Ishikawa (cell line): ENCODE measurements at regions not wholly inside any gene's neighbourhood (a gene's known extent, or its start where the extent isn't known, plus 50 kb on each side); places are given as distances from the start of the nearest gene placed in this dataset.

Experiments used
- CEBPB ChIP-seq: IDR thresholded peaks from 2 replicates; pipeline ENCODE4 v1.6.1; 2012
- CREB1 ChIP-seq: IDR thresholded peaks from 2 replicates; pipeline ENCODE4 v1.6.1; 2012; ENCODE audit warnings: low read depth
- EGR1 ChIP-seq: IDR thresholded peaks from 2 replicates; pipeline ENCODE4 v1.6.1; 2012
- EP300 ChIP-seq: IDR thresholded peaks from 2 replicates; pipeline ENCODE4 v1.6.1; 2012; ENCODE audit warnings: borderline replicate concordance
- FOXM1 ChIP-seq: IDR thresholded peaks from 2 replicates; pipeline ENCODE4 v1.6.1; 2012; ENCODE audit warnings: low read depth, borderline replicate concordance
- MAX ChIP-seq: IDR thresholded peaks from 2 replicates; pipeline ENCODE4 v1.6.1; 2012
- NFIC ChIP-seq: IDR thresholded peaks from 2 replicates; pipeline ENCODE4 v1.6.1; 2012
- RAD21 ChIP-seq: IDR thresholded peaks from 2 replicates; pipeline ENCODE4 v1.6.1; 2012; ENCODE audit warnings: low read depth
- REST ChIP-seq: IDR thresholded peaks from 2 replicates; pipeline ENCODE4 v1.6.1; 2012; ENCODE audit warnings: low read depth, mild to moderate bottlenecking
- TAF1 ChIP-seq: IDR thresholded peaks from 2 replicates; pipeline ENCODE4 v1.6.1; 2012; ENCODE audit warnings: low read depth, mild to moderate bottlenecking
- TCF12 ChIP-seq: IDR thresholded peaks from 2 replicates; pipeline ENCODE4 v1.6.1; 2012; ENCODE audit warnings: low read depth
- TEAD4 ChIP-seq: IDR thresholded peaks from 2 replicates; pipeline ENCODE4 v1.6.1; 2012
- USF1 ChIP-seq: IDR thresholded peaks from 2 replicates; pipeline ENCODE4 v1.6.1; 2012
- YY1 ChIP-seq: IDR thresholded peaks from 2 replicates; pipeline ENCODE4 v1.6.1; 2012; ENCODE audit warnings: low read depth
- ZBTB7A ChIP-seq: IDR thresholded peaks from 2 replicates; pipeline ENCODE4 v1.6.1; 2012; ENCODE audit warnings: low read depth

GRCh38 chr4:100828364-100828763 lies 310.5 kb upstream of the EMCN start:
- TF ChIP-seq YY1 = no peak
- no peak for TF ChIP-seq EP300
- no peak for TF ChIP-seq EGR1
- TF ChIP-seq NFIC = no peak
- TF ChIP-seq TEAD4 = no peak
- no peak for TF ChIP-seq REST
- no peak for TF ChIP-seq USF1
- no peak for TF ChIP-seq ZBTB7A
- TF ChIP-seq CREB1 = no peak
- no peak for TF ChIP-seq TCF12
- no peak for TF ChIP-seq TAF1
- no peak for TF ChIP-seq CEBPB
- TF ChIP-seq FOXM1 = no peak
- TF ChIP-seq RAD21 = no peak
- TF ChIP-seq MAX = no peak

- no peak for TF ChIP-seq TEAD4
- no peak for TF ChIP-seq EGR1
- TF ChIP-seq YY1 = no peak
- no peak for TF ChIP-seq NFIC
- no peak for TF ChIP-seq USF1
- no peak for TF ChIP-seq TCF12
- no peak for TF ChIP-seq MAX
- no peak for TF ChIP-seq FOXM1
- TF ChIP-seq TAF1 = no peak
- TF ChIP-seq EP300 = no peak
- no peak for TF ChIP-seq CREB1
- TF ChIP-seq CEBPB = no peak
Measured at GRCh38 chr4:100827756-100828155, 309.9 kb upstream of the EMCN start.

- TF ChIP-seq CEBPB (no peak), RAD21 (no peak), TCF12 (no peak), ZBTB7A (no peak), REST (no peak), USF1 (no peak), MAX (no peak), CREB1 (no peak), TAF1 (no peak), TEAD4 (no peak), NFIC (no peak), YY1 (no peak), EGR1 (no peak)
Measured at GRCh38 chr4:100826808-100827548, 309.2 kb upstream of the EMCN start.

GRCh38 chr4:100826067-100826466 lies 308.2 kb upstream of the EMCN start:
- TF ChIP-seq TEAD4 = no peak
- TF ChIP-seq CREB1 = no peak
- TF ChIP-seq MAX = no peak
- TF ChIP-seq TAF1 = no peak
- no peak for TF ChIP-seq ZBTB7A
- TF ChIP-seq FOXM1 = no peak
- TF ChIP-seq USF1 = no peak
- TF ChIP-seq REST = no peak
- no peak for TF ChIP-seq EGR1
- no peak for TF ChIP-seq NFIC
- no peak for TF ChIP-seq EP300
- TF ChIP-seq RAD21 = no peak
- no peak for TF ChIP-seq CEBPB
- TF ChIP-seq TCF12 = no peak
- no peak for TF ChIP-seq YY1
